ENCODE measurements at regions not wholly inside any gene's neighbourhood (a gene's known extent, or its start where the extent isn't known, plus 50 kb on each side); places are given as distances from the start of the nearest gene placed in this dataset.

DNA sequence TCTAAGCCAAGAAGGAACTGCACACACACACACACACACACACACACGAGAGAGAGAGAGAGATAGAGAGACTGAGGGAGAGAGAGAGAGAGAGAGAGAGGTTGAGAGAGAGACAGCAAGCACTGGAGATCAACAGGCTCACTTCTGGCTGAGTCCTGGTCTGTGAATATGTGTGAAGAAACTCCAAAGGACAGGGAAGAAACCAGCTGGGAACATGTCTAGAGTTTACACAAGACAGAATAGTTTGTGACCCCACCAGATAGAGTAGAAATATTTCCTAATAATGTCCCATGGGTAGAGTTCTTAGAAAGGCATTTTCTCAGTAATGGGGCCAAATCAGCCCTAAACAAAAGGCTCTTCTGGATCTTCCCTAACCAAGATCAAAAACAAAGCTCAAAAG lies 155.5 kb upstream of the IGFBP3 start:
- no peak overlapping the region for H3K4me3 Mint-ChIP-seq
- H3K4me1 Mint-ChIP-seq (ENCODE audit: low read depth) = peaks cover 41% of the 10 kb centered on the region
- H3K27me3 Mint-ChIP-seq (ENCODE audit: insufficient read depth) = no peaks in the 10 kb centered on the region
- H3K36me3 Mint-ChIP-seq (ENCODE audit: low read depth) = no peaks in the 10 kb centered on the region
- no peaks in the 10 kb centered on the region for H3K9me3 Mint-ChIP-seq
- TF ChIP-seq CTCF (IDR thresholded peaks at IDR 0.05) = no peak
- no peak for DNase-seq
- H3K27ac Mint-ChIP-seq = no peak overlapping the region

DNA sequence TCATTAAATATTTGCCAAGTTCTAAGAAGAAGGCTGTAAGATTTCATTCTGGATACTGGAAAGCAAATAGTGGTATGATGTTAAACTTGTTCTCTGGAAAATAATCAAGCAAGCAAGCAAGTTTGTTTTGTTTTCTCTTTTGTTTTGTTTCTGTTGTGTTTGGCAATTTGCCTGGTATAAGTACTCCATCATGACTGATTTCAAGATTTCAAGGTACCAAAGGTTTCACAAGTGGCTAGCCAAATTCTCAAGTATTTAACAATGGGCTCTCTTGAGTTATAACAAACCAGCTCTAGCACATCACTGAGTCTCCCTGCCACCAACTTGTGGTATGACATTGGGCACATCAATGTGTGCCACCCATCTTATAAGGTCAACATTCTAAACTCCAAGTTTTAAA lies 151.7 kb upstream of the IGFBP3 start:
- no peak for TF ChIP-seq CTCF (IDR thresholded peaks at IDR 0.05)
- Mint-ChIP-seq H3K36me3 (ENCODE audit: low read depth) (no peaks in the 10 kb centered on the region), H3K27ac (no peak overlapping the region), H3K9me3 (no peaks in the 10 kb centered on the region), H3K4me1 (ENCODE audit: low read depth) (peaks cover 30% of the 10 kb centered on the region), H3K4me3 (no peak overlapping the region), H3K27me3 (ENCODE audit: insufficient read depth) (no peaks in the 10 kb centered on the region)
- DNase-seq = no peak

GRCh38 chr7:46071601-46072000 lies 150.5 kb upstream of the IGFBP3 start:
- no peak overlapping the region for H3K4me3 Mint-ChIP-seq
- peak; percentile 21 for DNase-seq
- H3K9me3 Mint-ChIP-seq = no peaks in the 10 kb centered on the region
- no peak for TF ChIP-seq CTCF (IDR thresholded peaks at IDR 0.05)
- peaks cover 21% of the 10 kb centered on the region for H3K4me1 Mint-ChIP-seq (ENCODE audit: low read depth)
- no peak overlapping the region for H3K27ac Mint-ChIP-seq
- no peaks in the 10 kb centered on the region for H3K27me3 Mint-ChIP-seq (ENCODE audit: insufficient read depth)
- no peaks in the 10 kb centered on the region for H3K36me3 Mint-ChIP-seq (ENCODE audit: low read depth)

GRCh38 chr7:46071076-46071475 lies 150.0 kb upstream of the IGFBP3 start:
- no peak overlapping the region for H3K4me3 Mint-ChIP-seq
- no peak overlapping the region for H3K27ac Mint-ChIP-seq
- DNase-seq = no peak
- H3K27me3 Mint-ChIP-seq (ENCODE audit: insufficient read depth) = no peaks in the 10 kb centered on the region
- peaks cover 15% of the 10 kb centered on the region for H3K4me1 Mint-ChIP-seq (ENCODE audit: low read depth)
- TF ChIP-seq CTCF (IDR thresholded peaks at IDR 0.05) = no peak
- H3K9me3 Mint-ChIP-seq = no peaks in the 10 kb centered on the region
- no peaks in the 10 kb centered on the region for H3K36me3 Mint-ChIP-seq (ENCODE audit: low read depth)

GRCh38 chr7:46068159-46068558 lies 147.1 kb upstream of the IGFBP3 start:
- H3K4me3 Mint-ChIP-seq = no peak overlapping the region
- no peak for TF ChIP-seq CTCF (IDR thresholded peaks at IDR 0.05)
- no peaks in the 10 kb centered on the region for H3K27me3 Mint-ChIP-seq (ENCODE audit: insufficient read depth)
- H3K4me1 Mint-ChIP-seq (ENCODE audit: low read depth) = peaks cover 15% of the 10 kb centered on the region
- H3K9me3 Mint-ChIP-seq = no peaks in the 10 kb centered on the region
- no peak overlapping the region for H3K27ac Mint-ChIP-seq
- DNase-seq = no peak
- H3K36me3 Mint-ChIP-seq (ENCODE audit: low read depth) = no peaks in the 10 kb centered on the region
